GM23338 (cell line): ENCODE measurements at regions not wholly inside any gene's neighbourhood (a gene's known extent, or its start where the extent isn't known, plus 50 kb on each side); places are given as distances from the start of the nearest gene placed in this dataset.

Source experiments
- ATAC-seq: fragments of 200-7000 bp; cut with Tn5 transposase; 3 replicates; pipeline ENCODE4 v1.9.1; 2020
- DNase-seq: peaks from one replicate; pipeline ENCODE4 v3.0.0-alpha.2; 2015; ENCODE audit warnings: low spot score
- H2AFZ ChIP-seq: fragments of 200-600 bp; sonication (generic); 2 replicates; pipeline ENCODE4 v1.8.0; 2016; ENCODE audit warnings: antibody characterized with exemption, mild to moderate bottlenecking, moderate library complexity
- H3F3A ChIP-seq: fragments of 200-600 bp; sonication (generic); replicated peaks from 2 replicates; pipeline ENCODE4 v1.8.0; 2017; ENCODE audit warnings: antibody characterized with exemption, mixed run types, low read depth
- H3K27ac ChIP-seq: fragments of 200-600 bp; sonication (generic); 2 replicates; pipeline ENCODE4 v1.6.1; 2016; ENCODE audit warnings: low read depth
- H3K27me3 ChIP-seq: fragments of 200-600 bp; sonication (generic); 2 replicates; pipeline ENCODE4 v1.8.0; 2016; ENCODE audit warnings: mild to moderate bottlenecking, mixed run types, moderate library complexity; ENCODE audit not compliant: insufficient read depth
- H3K36me3 ChIP-seq: fragments of 200-600 bp; sonication (generic); 2 replicates; pipeline ENCODE4 v1.8.0; 2016; ENCODE audit warnings: mild to moderate bottlenecking; ENCODE audit not compliant: insufficient read depth
- H3K4me1 ChIP-seq: fragments of 200-600 bp; sonication (generic); 2 replicates; pipeline ENCODE4 v1.8.0; 2016; ENCODE audit warnings: mild to moderate bottlenecking, moderate library complexity; ENCODE audit not compliant: insufficient read depth
- H3K4me2 ChIP-seq: fragments of 200-600 bp; sonication (generic); 2 replicates; pipeline ENCODE4 v1.7.1; 2017; ENCODE audit warnings: mixed run types
- H3K4me3 ChIP-seq: fragments of 200-600 bp; sonication (generic); 2 replicates; pipeline ENCODE4 v1.6.1; 2016; ENCODE audit warnings: mixed run types
- H3K79me2 ChIP-seq: fragments of 200-600 bp; sonication (generic); replicated peaks from 2 replicates; pipeline ENCODE4 v1.8.0; 2017; ENCODE audit warnings: mild to moderate bottlenecking; ENCODE audit not compliant: insufficient read depth
- H3K9me2 ChIP-seq: fragments of 200-600 bp; sonication (generic); 2 replicates; pipeline ENCODE4 v1.8.0; 2017; ENCODE audit not compliant: insufficient read depth
- H4K20me1 ChIP-seq: fragments of 200-600 bp; sonication (generic); replicated peaks from 2 replicates; pipeline ENCODE4 v1.8.0; 2017; ENCODE audit warnings: mild to moderate bottlenecking; ENCODE audit not compliant: insufficient read depth
- H3K27ac Mint-ChIP-seq: 2 replicates; pipeline ENCODE4 v1.8.0; 2020; ENCODE audit warnings: inconsistent platforms, mild to moderate bottlenecking, moderate library complexity, mixed read lengths
- H3K27me3 Mint-ChIP-seq: 3 replicates; pipeline ENCODE4 v1.8.0; 2022; ENCODE audit warnings: low read depth, mild to moderate bottlenecking, moderate library complexity, mixed read lengths, inconsistent platforms; ENCODE audit not compliant: insufficient read depth, poor library complexity
- H3K36me3 Mint-ChIP-seq: 3 replicates; pipeline ENCODE4 v1.8.0; 2021; ENCODE audit warnings: low read depth, mild to moderate bottlenecking, inconsistent platforms, moderate library complexity, mixed read lengths
- H3K4me1 Mint-ChIP-seq: 3 replicates; pipeline ENCODE4 v1.8.0; 2020; ENCODE audit warnings: mild to moderate bottlenecking, inconsistent platforms, mixed read lengths
- H3K4me3 Mint-ChIP-seq: 3 replicates; pipeline ENCODE4 v1.8.0; 2021; ENCODE audit warnings: moderate library complexity, mild to moderate bottlenecking, inconsistent platforms, mixed read lengths
- H3K9me3 Mint-ChIP-seq: 3 replicates; pipeline ENCODE4 v1.8.0; 2020; ENCODE audit warnings: moderate library complexity, mild to moderate bottlenecking, inconsistent platforms, mixed read lengths
- CREB1 ChIP-seq: fragments of 250-450 bp; sonication (Bioruptor Pico); IDR thresholded peaks from 2 replicates; pipeline ENCODE4 v1.5.0; 2020; ENCODE audit warnings: low read depth, mild to moderate bottlenecking, moderate library complexity
- CTCF ChIP-seq, 2 experiments: fragments of 200-600 bp in 1 of 2; sonication (generic) in 1 of 2; conservative IDR thresholded peaks; 2 replicates each; pipeline versions ENCODE4 v1.5.1 to v1.6.1; 2016 to 2017; ENCODE audit warnings: antibody characterized with exemption in 2 of 2, low read depth in 2 of 2, mild to moderate bottlenecking in 2 of 2, moderate library complexity in 1 of 2
- ETS1 ChIP-seq: IDR thresholded peaks from 2 replicates; pipeline ENCODE4 v1.6.1; 2016; ENCODE audit warnings: antibody characterized with exemption
- EZH2 ChIP-seq: fragments of 200-600 bp; sonication (generic); IDR thresholded peaks from one replicate; pipeline ENCODE4 v1.8.0; 2017; ENCODE audit warnings: antibody characterized with exemption, mild to moderate bottlenecking, low read depth; ENCODE audit not compliant: unreplicated experiment
- EZH2phosphoT487 ChIP-seq: fragments of 200-600 bp; sonication (generic); IDR thresholded peaks from one replicate; pipeline ENCODE4 v1.8.1; 2018; ENCODE audit warnings: antibody characterized with exemption; ENCODE audit not compliant: unreplicated experiment
- JUNB ChIP-seq: IDR thresholded peaks from one replicate; pipeline ENCODE4 v1.6.1; 2016; ENCODE audit warnings: antibody characterized with exemption; ENCODE audit not compliant: unreplicated experiment
- REST ChIP-seq: IDR thresholded peaks from one replicate; pipeline ENCODE4 v1.6.1; 2018; ENCODE audit warnings: antibody characterized with exemption; ENCODE audit not compliant: unreplicated experiment
- STAT1 ChIP-seq: IDR thresholded peaks from one replicate; pipeline ENCODE4 v1.6.1; 2016; ENCODE audit warnings: antibody characterized with exemption; ENCODE audit not compliant: unreplicated experiment
- ZNF114 ChIP-seq: fragments of 250-450 bp; sonication (Bioruptor Pico); IDR thresholded peaks from 2 replicates; pipeline ENCODE4 v1.5.0; 2020; ENCODE audit warnings: mild to moderate bottlenecking, moderate library complexity
- ZNF331 ChIP-seq: fragments of 250-450 bp; sonication (Bioruptor Pico); IDR thresholded peaks from 2 replicates; pipeline ENCODE4 v1.5.0; 2020; ENCODE audit warnings: low read depth, mild to moderate bottlenecking, moderate library complexity
- ZNF462 ChIP-seq: fragments of 250-450 bp; sonication (Bioruptor Pico); IDR thresholded peaks from 2 replicates; pipeline ENCODE4 v1.5.0; 2020; ENCODE audit warnings: mild to moderate bottlenecking, moderate library complexity

- Histone ChIP-seq H3K36me3 (no peaks in the 10 kb centered on the region), H3K4me1 (no peaks in the 10 kb centered on the region), H3K79me2 (no peaks in the 10 kb centered on the region), H3K27me3 (0 out of 2 replicates have a peak, but pooled peaks cover 4% of the 10 kb centered on the region), H3K4me2 (no peak overlapping the region), H4K20me1 (no peaks in the 10 kb centered on the region), H2AFZ (no peak overlapping the region), H3F3A (no peaks in the 10 kb centered on the region), H3K9me2 (no peaks in the 10 kb centered on the region), H3K27ac (no peak overlapping the region), H3K4me3 (no peak overlapping the region)
- H3K27me3 Mint-ChIP-seq: no peaks in the 10 kb centered on the region
- no peak overlapping the region for H3K27ac Mint-ChIP-seq
- ATAC-seq: no peak
- DNase-seq: no peak
- H3K36me3 Mint-ChIP-seq: no peaks in the 10 kb centered on the region
- no peak overlapping the region for H3K4me3 Mint-ChIP-seq
- H3K9me3 Mint-ChIP-seq: peaks cover 3% of the 10 kb centered on the region; the same call in 1 of the 3 replicates
- TF ChIP-seq EZH2: no peak
- TF ChIP-seq ZNF114 (CRISPR knock-in tag): no peak
- TF ChIP-seq ZNF331 (CRISPR knock-in tag): no peak
- no peak for TF ChIP-seq REST
- no peak for TF ChIP-seq STAT1
- no peak for TF ChIP-seq CTCF (conservative IDR thresholded peaks at IDR 0.05; ENCODE audit: low read depth in 2 of 2)
- TF ChIP-seq ETS1: no peak
- no peak for TF ChIP-seq JUNB
- TF ChIP-seq EZH2phosphoT487: no peak
- TF ChIP-seq ZNF462 (CRISPR knock-in tag): no peak
- TF ChIP-seq CREB1: no peak
- H3K4me1 Mint-ChIP-seq: no peaks in the 10 kb centered on the region
Measured at GRCh38 chr11:16512899-16513241, 156.5 kb upstream of the SOX6 start.
